ENCODE measurements at regions not wholly inside any gene's neighbourhood (a gene's known extent, or its start where the extent isn't known, plus 50 kb on each side); places are given as distances from the start of the nearest gene placed in this dataset.
"Not testable (repeated sequence)": the region's sequence is repeated elsewhere in the genome, so short reads cannot be mapped to it uniquely, and the experiment has no call there.

DNA sequence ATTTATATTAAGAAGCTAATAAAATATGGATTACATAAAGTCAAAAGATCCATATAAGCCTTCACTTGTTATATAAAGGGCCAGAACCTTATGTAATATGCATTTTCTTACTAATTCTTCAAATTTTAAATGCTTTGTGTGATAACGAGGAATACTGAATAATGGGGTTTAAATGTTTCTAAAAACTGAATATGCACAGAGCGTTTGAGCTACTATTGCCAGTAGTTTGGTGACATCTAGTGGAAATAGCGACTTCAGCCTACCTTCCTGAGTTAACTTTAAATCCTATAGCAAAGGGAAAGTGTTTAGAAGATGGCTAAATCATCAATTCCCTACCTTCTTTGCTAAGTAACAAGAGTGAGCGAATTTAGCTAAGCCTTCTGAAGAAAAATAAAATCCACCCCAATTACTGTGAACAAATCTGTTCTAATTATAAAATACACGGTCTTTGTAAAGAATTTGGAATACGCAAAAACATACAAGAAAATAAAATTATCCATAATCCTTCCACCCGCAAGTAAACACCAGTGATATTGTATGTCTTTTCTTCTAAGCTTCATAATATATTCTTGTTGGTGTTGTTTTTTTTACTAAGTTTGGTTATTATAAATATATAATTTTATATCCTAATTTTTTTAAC lies 115.5 kb upstream of the G2E3 start:
- DNase-seq (ENCODE audit: low spot score) = peak; percentile 35

DNA sequence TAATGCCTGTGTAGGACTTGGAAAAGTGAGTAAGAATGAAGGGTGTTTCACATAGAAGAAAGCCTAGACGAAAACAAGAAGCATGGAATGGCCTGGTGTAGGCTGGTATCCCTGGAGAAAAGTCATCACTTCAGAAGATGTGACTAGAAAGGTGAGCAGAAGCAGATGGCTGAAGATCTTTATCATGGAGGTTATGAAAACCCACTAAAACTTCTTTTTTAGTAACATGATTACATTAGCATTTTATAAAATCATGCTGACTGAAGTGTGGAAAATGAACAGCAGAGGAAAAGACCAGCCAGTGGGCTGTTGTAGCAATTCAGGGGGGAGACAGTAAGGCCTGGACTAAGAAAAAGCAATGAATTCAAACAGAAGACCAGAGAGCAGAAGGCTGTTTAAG lies 114.5 kb upstream of the G2E3 start:
- DNase-seq (ENCODE audit: low spot score) = no peak

DNA sequence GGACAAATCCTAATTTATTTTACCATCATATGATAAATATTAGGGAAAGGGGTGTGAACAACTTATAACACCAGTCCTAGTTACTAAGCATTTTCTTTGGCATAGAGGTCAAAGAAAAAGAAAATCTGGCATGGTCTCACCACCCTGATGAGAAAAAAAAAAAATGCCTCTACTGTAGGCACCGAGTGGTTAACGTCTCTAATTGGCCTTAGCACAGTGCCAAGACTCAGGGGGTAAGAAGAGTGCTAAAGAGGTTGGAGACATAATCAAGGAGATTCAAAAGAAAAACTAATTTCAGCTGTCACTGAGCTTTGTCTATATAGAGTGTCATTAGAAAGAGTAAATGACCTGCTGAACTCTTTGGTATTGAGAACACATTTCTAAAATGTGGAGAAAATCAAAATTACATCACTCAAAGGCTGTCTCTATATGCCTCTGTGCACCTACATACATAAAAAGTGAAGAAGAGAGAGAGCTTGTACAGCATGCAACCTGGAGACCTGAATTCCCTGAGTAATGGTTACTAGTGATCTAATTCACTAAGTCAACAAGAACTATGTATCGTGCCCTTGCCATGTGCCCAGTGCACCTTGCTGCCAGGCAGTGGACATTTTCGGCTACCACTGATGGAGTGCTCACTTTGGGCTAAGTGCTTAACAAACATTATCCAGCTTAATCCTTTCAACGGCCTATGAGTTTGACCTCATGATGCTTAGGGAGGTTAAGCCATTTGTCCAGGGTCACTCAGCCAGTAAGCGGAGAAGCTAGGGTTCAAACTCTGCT lies 113.8 kb upstream of the G2E3 start:
- no peak for DNase-seq (ENCODE audit: low spot score)

DNA sequence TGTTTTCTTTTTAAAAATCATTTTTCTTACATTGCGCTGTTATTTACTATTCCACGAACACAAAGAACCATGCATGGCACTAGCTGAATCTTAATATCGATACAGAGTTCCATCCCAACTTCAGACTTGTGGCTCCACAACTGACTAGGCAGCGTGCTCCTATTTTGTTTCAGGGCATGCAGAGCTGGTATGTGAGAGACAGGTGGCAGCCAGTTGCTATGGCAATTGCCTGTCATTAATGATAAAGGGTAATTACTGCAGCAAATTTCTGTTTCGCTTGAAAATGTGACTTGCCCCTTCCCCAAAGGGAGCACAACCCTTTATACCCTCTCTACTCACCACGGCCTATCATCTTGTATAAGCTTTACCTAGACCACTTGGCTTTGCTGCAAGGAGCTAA lies 113.1 kb upstream of the G2E3 start:
- no peak for DNase-seq (ENCODE audit: low spot score)

DNA sequence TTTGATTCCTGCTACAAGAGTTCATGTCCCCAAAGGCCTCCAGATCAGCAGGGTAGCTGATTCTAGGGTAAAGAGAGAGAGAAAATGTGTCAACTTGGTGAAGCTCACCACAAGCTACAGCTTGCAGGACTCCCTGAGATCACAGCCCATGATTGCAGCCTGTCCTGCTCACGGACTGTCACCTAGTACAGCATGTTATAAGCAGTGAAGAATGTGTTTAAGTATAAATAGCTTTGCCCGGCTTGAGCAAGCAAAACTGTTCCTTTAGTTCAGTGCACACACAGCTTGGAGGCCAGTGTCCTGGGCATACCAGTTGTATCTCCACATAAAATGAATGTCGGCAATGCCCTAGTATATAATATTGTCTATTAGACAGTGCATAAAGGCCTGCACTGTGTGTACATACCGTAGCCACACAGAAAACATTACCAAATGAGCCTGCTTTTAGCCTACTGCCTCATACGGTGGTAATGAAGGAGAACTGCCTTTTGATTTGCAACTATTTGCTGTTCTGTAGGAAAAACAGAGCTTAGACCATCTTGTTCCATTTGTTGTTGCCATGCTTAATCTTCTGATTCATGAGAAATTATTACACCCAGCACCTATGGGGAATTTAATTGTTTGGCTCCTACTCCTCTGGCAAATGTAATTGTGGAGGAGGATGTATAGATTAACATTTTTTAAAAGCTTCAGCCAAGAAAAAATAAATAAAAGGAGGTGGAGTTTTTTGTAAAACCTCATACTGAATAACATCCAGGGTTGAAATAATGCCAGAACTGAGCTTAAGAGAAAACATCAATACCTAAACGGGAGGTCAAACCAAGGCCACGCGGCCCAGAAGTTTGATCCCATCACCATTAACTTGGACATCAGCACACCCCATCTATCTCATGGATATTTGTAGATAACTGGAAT lies 108.1 kb upstream of the G2E3 start:
- no peak for DNase-seq (ENCODE audit: low spot score)

DNA sequence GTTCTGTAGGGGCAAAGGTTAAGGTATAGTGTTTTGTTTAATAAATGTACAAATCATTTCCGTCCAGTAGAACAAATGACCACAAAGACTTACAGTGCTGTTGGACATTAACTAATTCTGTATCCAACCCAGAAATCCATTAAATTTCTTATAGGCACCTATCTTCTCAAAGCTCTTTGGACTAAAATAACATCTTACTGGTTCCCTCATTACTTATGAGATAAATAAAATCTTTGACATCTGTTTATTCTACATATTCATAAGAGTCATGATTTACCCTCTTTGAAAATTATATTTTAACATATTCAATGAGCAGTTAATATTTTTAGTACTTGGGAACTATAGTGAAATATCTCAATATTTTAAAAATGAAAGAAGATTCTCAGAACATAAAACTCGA lies 102.7 kb upstream of the G2E3 start:
- DNase-seq (ENCODE audit: low spot score) = no peak

DNA sequence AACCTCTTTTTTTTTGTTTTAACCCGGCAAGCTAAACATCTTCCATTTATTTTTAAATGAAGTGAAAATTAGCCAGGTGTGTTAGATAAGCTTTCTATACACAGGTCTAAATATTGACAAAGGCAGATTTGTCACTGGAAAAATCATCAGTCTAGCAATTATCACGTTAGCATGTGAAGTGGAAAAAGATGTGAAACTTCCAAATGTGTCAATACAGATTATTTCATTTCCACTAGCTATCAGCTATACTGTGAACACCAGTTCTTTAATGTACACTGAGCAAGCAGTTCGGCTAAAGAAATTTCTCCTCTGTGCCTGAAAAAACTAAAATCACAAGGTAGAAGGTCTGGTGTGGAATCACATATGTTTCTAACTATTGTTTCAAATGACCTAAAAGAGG lies 96.6 kb upstream of the G2E3 start:
- DNase-seq (ENCODE audit: low spot score) = no peak

DNA sequence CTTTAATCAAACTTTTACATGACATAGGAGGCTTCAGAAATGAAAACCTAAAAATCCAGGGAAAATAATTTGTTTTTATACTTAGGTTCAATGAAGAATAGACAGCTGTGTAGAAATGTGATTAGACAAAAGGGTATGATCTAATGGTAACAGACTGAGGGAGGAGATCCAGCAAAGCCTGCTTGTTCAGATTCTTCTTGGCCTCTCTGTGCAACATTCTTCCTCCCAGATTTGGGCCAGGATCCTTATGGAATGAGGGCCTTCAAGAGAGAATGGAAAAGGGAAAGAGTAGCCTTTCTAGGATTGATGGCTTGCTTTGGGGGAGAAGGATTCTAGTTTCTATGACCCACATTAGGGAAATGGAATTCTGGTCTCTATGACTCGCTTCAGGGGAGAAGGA lies 94.5 kb upstream of the G2E3 start:
- no peak for DNase-seq (ENCODE audit: low spot score)

DNA sequence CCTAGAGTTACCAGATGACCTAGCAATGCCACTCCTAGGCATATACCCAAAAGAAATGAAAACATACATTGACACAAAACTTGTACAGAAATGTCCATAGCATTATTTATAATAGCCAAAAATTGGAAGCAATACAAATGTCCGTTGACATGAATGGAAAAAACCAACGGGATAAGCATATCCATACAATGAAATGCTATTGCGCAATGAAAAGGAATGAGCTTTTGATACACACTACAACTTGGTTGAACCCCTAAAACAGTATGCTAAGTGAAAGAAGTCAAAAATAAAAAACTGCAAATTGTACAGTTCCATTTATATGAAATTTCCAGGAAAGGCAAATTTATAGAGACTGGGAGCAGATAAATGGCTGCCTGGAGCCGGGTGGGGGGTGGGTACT lies 90.6 kb upstream of the G2E3 start:
- no peak for DNase-seq (ENCODE audit: low spot score)

DNA sequence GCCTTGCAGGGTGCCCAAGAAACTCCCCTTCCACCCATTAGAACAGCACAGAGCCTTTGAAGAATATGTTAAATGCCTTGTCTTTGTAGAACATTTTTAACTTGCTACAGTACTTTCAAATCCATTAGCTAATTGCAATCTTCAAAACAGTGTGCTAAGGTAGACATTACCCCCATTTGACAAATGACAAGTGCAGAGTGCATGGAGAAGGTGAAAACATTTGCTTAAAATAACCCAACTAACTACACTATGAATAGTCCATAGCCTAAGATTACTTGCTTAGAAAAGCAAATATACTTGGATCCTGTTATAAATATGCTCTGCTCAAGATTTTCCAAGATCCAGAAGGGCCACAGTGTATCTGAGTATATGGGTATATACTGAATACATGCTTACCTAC lies 87.0 kb upstream of the G2E3 start:
- DNase-seq (ENCODE audit: low spot score) = no peak

DNA sequence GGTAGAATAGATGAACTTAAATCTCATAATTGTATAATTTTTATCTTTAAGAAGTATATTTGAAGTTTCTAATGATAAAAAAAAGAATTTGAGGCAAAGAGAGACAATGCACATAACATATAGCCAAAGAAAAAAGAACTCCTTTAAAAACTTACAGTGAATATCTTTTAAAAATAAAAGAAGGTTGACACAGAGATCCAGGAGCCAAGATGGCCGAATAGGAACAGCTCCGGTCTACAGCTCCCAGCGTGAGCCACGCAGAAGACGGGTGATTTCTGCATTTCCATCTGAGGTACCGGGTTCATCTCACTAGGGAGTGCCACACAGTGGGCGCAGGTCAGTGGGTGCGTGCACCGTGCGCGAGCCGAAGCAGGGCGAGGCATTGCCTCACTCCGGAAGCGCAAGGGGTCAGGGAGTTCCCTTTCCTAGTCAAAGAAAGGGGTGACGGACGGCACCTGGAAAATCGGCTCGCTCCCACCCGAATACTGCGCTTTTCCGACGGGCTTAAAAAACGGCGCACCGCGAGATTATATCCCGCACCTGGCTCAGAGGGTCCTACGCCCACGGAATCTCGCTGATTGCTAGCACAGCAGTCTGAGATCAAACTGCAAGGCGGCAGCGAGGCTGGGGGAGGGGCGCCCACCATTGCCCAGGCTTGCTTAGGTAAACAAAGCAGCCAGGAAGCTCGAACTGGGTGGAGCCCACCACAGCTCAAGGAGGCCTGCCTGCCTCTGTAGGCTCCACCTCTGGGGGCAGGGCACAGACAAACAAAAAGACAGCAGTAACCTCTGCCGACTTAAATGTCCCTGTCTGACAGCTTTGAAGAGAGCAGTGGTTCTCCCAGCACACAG lies 84.9 kb upstream of the G2E3 start:
- not testable (repeated sequence) for DNase-seq (ENCODE audit: low spot score)

DNA sequence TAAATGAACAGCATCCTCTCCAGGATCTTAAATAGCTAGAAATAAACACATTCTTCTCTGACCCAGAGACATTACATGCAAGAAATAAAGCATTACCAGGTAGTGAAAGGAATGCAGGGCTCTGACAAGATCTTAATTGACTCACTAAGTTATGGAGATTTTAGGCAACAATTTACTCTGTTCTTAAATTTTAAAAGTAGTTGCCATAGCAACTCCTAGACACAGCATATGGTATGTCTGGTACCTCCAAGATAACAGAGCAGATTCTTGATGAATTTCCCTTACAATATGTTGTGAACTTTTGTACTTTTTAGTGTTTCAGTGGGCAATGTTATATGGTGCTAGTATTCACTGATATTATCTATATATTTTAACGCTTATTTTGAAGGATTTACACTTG lies 76.7 kb upstream of the G2E3 start:
- DNase-seq (ENCODE audit: low spot score) = no peak

DNA sequence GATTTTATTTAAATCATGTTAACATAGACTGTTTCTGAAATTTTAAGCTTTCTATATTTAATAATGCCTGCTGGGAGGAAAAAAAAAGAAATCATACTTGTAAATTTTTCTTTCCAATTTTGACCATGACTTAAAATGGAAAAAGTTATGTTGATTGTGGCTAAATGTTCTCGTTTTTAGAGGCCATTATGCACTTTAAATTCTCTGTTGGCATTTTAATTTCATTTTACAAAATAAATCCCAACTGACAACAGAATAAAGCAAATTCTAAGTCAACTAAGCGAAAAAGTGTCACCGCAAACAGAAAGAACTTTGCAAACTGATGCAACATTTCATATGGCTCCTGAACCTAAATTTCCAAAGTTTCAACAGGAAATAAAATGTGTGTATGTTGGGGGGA lies 74.8 kb upstream of the G2E3 start:
- no peak for DNase-seq (ENCODE audit: low spot score)

DNA sequence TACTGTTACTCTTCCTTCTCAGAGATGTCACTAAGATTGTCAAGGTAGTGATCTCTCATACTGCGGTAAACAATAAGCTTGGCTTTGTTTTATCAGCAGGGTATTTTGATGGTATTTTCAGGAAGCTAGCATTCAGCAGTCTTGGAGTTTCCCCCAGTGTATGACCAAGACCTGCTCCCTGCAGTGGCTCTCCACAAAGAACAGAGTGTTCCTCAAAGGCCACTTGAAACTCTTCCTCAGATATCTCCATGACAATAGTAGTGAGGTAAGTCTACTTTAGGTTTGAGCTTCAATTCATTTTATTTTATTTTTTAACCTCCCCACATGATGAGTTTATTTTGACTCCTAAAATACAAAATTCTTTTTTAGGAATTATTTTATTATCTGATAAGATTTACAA lies 74.0 kb upstream of the G2E3 start:
- no peak for DNase-seq (ENCODE audit: low spot score)

DNA sequence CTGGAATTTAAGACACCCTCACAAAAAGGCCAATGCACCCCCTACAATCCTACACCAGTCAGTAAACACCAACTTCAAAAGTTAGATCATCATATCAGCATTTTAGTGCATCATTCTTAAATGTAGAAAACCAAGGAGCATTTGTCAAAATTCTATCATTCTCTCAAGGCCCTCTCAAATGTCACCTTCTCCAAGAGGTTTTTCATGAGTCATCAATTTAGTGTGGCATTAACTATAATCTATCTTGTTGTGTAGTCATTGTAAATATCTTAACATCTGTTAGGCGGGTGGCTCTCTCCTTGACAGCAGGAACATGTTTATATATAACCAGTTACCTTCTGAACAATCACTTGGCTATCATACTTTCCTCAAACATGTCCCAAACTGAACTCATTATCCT lies 62.1 kb upstream of the G2E3 start:
- no peak for DNase-seq (ENCODE audit: low spot score)

DNA sequence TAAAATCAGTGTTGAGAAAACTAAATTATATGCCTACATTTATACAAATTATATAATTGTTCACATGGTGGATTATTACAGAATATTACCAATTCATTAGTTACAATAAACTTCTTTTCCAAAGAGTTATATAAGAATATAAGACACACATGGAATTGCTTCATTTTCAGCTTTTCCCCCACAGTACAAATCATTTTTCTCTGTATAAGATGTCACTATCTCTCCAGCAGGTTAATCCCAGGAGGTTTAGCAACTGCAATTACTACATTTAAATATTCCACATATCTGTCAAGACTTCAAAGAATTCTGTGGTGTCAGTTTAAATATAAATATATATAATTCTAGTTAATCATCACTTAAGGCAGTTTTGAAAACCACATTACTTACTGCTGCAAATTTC lies 59.6 kb upstream of the G2E3 start:
- DNase-seq (ENCODE audit: low spot score) = no peak

DNA sequence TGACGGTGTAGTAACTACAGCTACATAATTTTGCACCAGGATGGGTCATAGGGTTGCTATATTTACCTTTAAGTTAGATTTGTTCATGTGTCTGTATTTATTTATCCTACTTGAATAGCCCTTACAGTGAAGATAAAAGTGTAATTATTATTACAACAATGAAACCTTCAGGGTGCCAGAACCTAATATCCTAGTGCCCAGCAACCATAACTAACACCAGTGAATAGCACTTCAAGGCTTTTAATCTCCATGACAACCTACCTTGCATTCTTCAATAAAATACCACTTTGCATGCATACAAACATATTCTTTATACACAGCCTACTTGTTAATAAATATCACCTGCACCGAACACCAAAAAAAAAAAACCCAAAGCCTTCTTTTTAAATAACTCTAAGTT lies 58.7 kb upstream of the G2E3 start:
- DNase-seq (ENCODE audit: low spot score) = no peak

DNA sequence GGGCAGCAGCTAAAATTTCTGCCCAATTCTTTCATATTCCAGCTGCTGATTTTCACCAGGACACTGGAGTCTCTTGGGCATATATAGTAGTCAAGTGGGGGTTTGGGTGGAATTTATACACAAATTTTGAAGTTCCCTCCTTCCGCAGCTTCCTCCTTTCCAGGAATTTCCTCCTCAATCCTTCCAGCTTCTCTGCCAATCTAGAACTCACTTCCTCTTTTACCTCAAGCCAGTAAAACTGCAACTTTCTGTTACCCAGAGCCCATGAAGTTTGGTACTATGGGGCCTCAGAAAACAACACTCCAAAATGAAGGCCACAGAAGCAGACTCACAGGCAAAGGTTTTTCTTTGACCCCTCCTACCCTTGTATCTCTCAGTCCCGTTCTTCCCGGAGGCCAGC lies 51.7 kb upstream of the G2E3 start:
- DNase-seq (ENCODE audit: low spot score) = no peak
